Large intestine (tissue), 3 donors: ENCODE measurements at regions not wholly inside any gene's neighbourhood (a gene's known extent, or its start where the extent isn't known, plus 50 kb on each side); places are given as distances from the start of the nearest gene placed in this dataset.

Source experiments
- DNase-seq, 2 donors: peaks; one replicate each; pipeline versions ENCODE4 v3.0.0 to v3.0.0-alpha.2; 2013
- H3K27ac ChIP-seq: one replicate; pipeline ENCODE4 v1.5.1; 2013; ENCODE audit warnings: low read length
- H3K27me3 ChIP-seq: 2 replicates; pipeline ENCODE4 v1.6.1; 2013; ENCODE audit warnings: low read length; ENCODE audit not compliant: control insufficient read depth, insufficient read depth
- H3K36me3 ChIP-seq: 2 replicates; pipeline ENCODE4 v1.6.1; 2013; ENCODE audit warnings: low read length; ENCODE audit not compliant: control insufficient read depth, insufficient read depth
- H3K4me1 ChIP-seq: one replicate; pipeline ENCODE4 v1.6.1; 2013; ENCODE audit warnings: low read length; ENCODE audit not compliant: control insufficient read depth, insufficient read depth
- H3K4me3 ChIP-seq: one replicate; pipeline ENCODE4 v1.5.1; 2013; ENCODE audit warnings: low read length
- H3K9me3 ChIP-seq: one replicate; pipeline ENCODE4 v1.6.1; 2013; ENCODE audit warnings: mild to moderate bottlenecking, low read depth, low read length, moderate library complexity; ENCODE audit not compliant: control insufficient read depth
- WGBS: methylation state at CpG from one replicate; pipeline ENCODE4 v1.1.5; 2013; ENCODE audit warnings: low lambda C conversion rate; ENCODE audit not compliant: insufficient coverage; 5-methylcytosine and 5-hydroxymethylcytosine counted together

DNA sequence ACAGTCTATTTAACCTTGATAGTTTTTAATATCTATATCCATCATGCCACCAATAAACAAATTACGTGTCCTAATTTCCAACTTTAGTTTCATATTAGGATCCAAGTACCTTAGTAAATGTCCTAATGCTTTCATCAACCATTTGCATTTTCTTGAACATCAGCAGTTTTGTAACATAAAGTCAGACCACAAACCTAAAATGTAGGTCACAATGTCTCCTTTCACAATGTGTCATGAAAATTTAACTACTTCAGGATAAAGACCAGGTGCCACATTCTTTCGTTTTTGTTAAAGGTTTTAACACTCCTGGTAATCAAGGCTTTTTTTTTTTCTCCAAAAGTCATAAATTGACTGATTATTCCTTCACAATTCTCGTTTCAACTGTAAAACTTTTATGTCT, 310.7 kb upstream of the PMFBP1 start:
- 80% methylated on average over 3 of the region's 3 CpGs for WGBS
- no peaks in the 10 kb centered on the region for H3K36me3 ChIP-seq
- no peak overlapping the region for H3K4me3 ChIP-seq
- H3K9me3 ChIP-seq = peaks cover 3% of the 10 kb centered on the region
- H3K27ac ChIP-seq = no peak overlapping the region
- no peaks in the 10 kb centered on the region for H3K4me1 ChIP-seq
- H3K27me3 ChIP-seq = no peaks in the 10 kb centered on the region
- no peak for DNase-seq

- H3K27me3 ChIP-seq = no peaks in the 10 kb centered on the region
- DNase-seq = no peak
- H3K4me3 ChIP-seq = no peak overlapping the region
- H3K4me1 ChIP-seq = no peaks in the 10 kb centered on the region
- H3K36me3 ChIP-seq = no peaks in the 10 kb centered on the region
- H3K9me3 ChIP-seq = no peaks in the 10 kb centered on the region
- no peak overlapping the region for H3K27ac ChIP-seq
Observed at GRCh38 chr16:72481419-72481818, 309.5 kb upstream of the PMFBP1 start.

DNA sequence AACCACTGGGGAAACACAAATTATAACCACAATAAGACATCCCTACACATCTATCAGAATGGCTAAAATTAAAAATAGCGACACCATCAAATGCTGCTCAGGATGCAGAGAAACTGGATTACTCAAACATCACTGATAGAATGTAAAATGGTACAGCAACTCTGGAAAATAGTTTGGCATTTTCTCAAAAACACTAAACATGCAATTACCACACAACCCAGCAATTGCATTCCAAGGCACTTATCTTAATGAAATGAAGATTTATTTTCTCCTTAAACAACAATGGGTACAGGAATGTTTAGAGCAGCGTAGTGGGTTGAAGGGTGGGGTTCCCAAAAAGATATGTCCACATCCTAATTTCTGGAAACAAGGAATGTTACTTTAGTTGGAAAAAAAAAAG, 309.0 kb upstream of the PMFBP1 start:
- H3K36me3 ChIP-seq = no peaks in the 10 kb centered on the region
- no peak overlapping the region for H3K27ac ChIP-seq
- no peaks in the 10 kb centered on the region for H3K27me3 ChIP-seq
- no peak for DNase-seq
- H3K4me3 ChIP-seq = no peak overlapping the region
- H3K4me1 ChIP-seq = no peaks in the 10 kb centered on the region
- WGBS = no CpG with 5 or more reads among the region's 2 CpGs
- no peaks in the 10 kb centered on the region for H3K9me3 ChIP-seq

GRCh38 chr16:72475688-72476087, 303.7 kb upstream of the PMFBP1 start:
- Histone ChIP-seq H3K27me3 (no peaks in the 10 kb centered on the region), H3K4me3 (no peak overlapping the region), H3K4me1 (no peaks in the 10 kb centered on the region), H3K36me3 (no peaks in the 10 kb centered on the region), H3K9me3 (no peaks in the 10 kb centered on the region), H3K27ac (no peak overlapping the region)
- DNase-seq = no peak
- WGBS = 80% methylated on average over 2 of the region's 3 CpGs

GRCh38 chr16:72474501-72475123, 302.7 kb upstream of the PMFBP1 start:
- H3K27me3 ChIP-seq = no peaks in the 10 kb centered on the region
- no peak overlapping the region for H3K4me3 ChIP-seq
- no peak overlapping the region for H3K27ac ChIP-seq
- H3K9me3 ChIP-seq = no peaks in the 10 kb centered on the region
- no peaks in the 10 kb centered on the region for H3K36me3 ChIP-seq
- no CpG with 5 or more reads among the region's 2 CpGs for WGBS
- H3K4me1 ChIP-seq = no peaks in the 10 kb centered on the region
- no peak for DNase-seq

- no peaks in the 10 kb centered on the region for H3K9me3 ChIP-seq
- H3K27me3 ChIP-seq = no peaks in the 10 kb centered on the region
- H3K36me3 ChIP-seq = no peaks in the 10 kb centered on the region
- no peak overlapping the region for H3K27ac ChIP-seq
- DNase-seq = no peak
- H3K4me3 ChIP-seq = no peak overlapping the region
- 100% methylated on average over 1 of the region's 1 CpG for WGBS
- H3K4me1 ChIP-seq = no peaks in the 10 kb centered on the region
Observed at GRCh38 chr16:72473631-72474030, 301.7 kb upstream of the PMFBP1 start.

- H3K9me3 ChIP-seq = no peaks in the 10 kb centered on the region
- no peak for DNase-seq
- WGBS = 95% methylated on average over 4 of the region's 12 CpGs
- H3K4me3 ChIP-seq = no peak overlapping the region
- H3K27me3 ChIP-seq = no peaks in the 10 kb centered on the region
- no peaks in the 10 kb centered on the region for H3K36me3 ChIP-seq
- H3K4me1 ChIP-seq = no peaks in the 10 kb centered on the region
- H3K27ac ChIP-seq = no peak overlapping the region
Observed at GRCh38 chr16:72471317-72471924, 299.5 kb upstream of the PMFBP1 start.

- H3K27me3 ChIP-seq = no peaks in the 10 kb centered on the region
Observed at GRCh38 chr16:72470541-72470940, 298.6 kb upstream of the PMFBP1 start.

DNA sequence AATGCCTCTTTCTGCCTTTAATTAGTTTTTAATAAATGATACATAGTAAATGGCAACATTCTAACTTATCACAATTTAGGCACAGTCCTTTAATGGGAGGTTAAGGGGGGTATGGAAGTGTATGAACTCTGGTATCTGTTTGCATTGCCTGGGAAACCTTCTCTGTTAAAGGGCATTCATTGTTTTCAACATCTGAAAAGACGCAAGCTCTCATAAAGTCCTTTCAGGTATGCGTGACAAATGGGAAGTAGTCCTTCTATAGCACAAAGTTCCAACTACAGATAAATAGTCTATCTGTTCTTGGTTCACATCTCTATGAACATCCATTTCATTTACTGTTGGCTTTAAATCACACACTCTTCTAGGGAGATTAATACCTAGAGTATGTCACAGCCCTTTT, 298.0 kb upstream of the PMFBP1 start:
- no CpG with 5 or more reads among the region's 2 CpGs for WGBS
- DNase-seq = no peak

More at GRCh38 chr16:72470541-72470940, 298.6 kb upstream of the PMFBP1 start:
- DNase-seq = no peak
- H3K4me1 ChIP-seq = no peaks in the 10 kb centered on the region
- no peaks in the 10 kb centered on the region for H3K9me3 ChIP-seq
- no peak overlapping the region for H3K27ac ChIP-seq
- no peaks in the 10 kb centered on the region for H3K36me3 ChIP-seq
- WGBS = 60% methylated on average over 1 of the region's 4 CpGs
- H3K4me3 ChIP-seq = no peak overlapping the region

DNA sequence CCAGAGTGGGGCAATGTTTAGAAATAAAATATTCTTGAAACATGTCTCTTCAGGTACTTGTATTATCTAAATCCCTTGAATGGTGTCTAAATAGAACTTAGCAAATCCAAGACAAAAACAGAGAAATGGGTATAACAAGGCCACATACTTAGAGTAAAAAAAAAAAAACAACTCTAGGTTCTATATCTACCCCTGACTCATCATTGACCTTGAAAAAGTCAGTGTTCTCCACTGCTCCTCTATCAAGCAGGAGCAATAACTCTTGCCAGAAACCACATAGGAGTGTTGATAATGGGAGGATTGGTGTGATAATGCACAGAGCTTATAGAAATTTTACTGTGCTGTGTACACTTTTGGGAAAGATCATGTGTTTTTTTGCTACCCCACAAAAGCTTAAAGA, 296.6 kb upstream of the PMFBP1 start:
- no peaks in the 10 kb centered on the region for H3K27me3 ChIP-seq
- no peak for DNase-seq
- no peaks in the 10 kb centered on the region for H3K4me1 ChIP-seq
- no peak overlapping the region for H3K27ac ChIP-seq
- H3K4me3 ChIP-seq = no peak overlapping the region
- H3K9me3 ChIP-seq = no peaks in the 10 kb centered on the region
- no peaks in the 10 kb centered on the region for H3K36me3 ChIP-seq

More for the DNA sequence above, 298.0 kb upstream of the PMFBP1 start:
- Histone ChIP-seq H3K4me1 (no peaks in the 10 kb centered on the region), H3K27ac (no peak overlapping the region), H3K36me3 (no peaks in the 10 kb centered on the region), H3K27me3 (no peaks in the 10 kb centered on the region), H3K9me3 (no peaks in the 10 kb centered on the region), H3K4me3 (no peak overlapping the region)

DNA sequence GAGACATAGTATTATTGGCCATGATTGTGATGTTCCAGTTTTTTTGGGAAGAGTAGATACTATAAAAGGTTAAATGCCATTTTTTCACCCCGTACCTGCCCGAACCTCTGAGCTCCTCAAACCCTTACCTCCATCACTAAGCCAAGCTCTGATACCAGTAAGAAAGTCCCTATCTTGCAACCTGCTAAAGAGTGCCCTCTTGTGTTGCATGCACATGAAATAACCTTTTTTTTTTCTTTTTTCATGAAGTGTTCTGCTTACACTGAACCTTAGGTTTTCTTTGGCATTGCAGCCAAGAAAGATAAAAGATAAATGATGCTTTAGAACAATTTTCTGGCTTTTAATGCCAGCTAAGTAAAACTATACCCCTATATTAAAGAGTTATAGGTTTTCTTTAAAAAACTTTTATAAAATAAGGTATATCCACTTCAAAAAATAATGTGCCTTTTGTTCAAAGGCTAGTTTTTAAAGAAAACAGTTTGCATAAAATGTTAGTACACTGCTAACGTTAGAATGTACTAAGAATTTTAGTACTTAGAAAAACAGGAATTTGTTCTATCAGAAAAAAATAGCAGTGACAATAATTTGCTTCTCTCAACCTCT, 295.3 kb upstream of the PMFBP1 start:
- H3K36me3 ChIP-seq = no peaks in the 10 kb centered on the region
- H3K4me1 ChIP-seq = no peaks in the 10 kb centered on the region
- DNase-seq = peak; percentile 11 to 32
- no peaks in the 10 kb centered on the region for H3K27me3 ChIP-seq
- 20% methylated on average over 2 of the region's 3 CpGs for WGBS
- no peak overlapping the region for H3K4me3 ChIP-seq
- H3K9me3 ChIP-seq = no peaks in the 10 kb centered on the region
- no peak overlapping the region for H3K27ac ChIP-seq
